RWPE2 (cell line): ENCODE measurements at regions not wholly inside any gene's neighbourhood (a gene's known extent, or its start where the extent isn't known, plus 50 kb on each side); places are given as distances from the start of the nearest gene placed in this dataset.

Source experiments
- ATAC-seq: fragments of 200-7000 bp; cut with Tn5 transposase; 3 replicates; pipeline ENCODE4 v1.9.1; 2021; ENCODE audit warnings: low read depth
- DNase-seq: peaks from one replicate; pipeline ENCODE4 v3.0.0-alpha.2; 2020; ENCODE audit warnings: low spot score
- H3K27ac ChIP-seq: fragments of 450-650 bp; 2 replicates; pipeline ENCODE4 v1.5.1; 2017; ENCODE audit warnings: mild to moderate bottlenecking; ENCODE audit not compliant: poor library complexity, severe bottlenecking
- H3K27me3 ChIP-seq: fragments of 250-450 bp; sonication (Bioruptor Pico); 2 replicates; pipeline ENCODE4 v1.5.1; 2021; ENCODE audit warnings: mild to moderate bottlenecking, moderate library complexity; ENCODE audit not compliant: insufficient read depth, poor library complexity, severe bottlenecking
- H3K36me3 ChIP-seq: fragments of 250-450 bp; sonication (Bioruptor Pico); 2 replicates; pipeline ENCODE4 v1.5.1; 2020; ENCODE audit warnings: low read depth, mild to moderate bottlenecking, moderate library complexity
- H3K4me1 ChIP-seq: fragments of 250-450 bp; sonication (Bioruptor Pico); 2 replicates; pipeline ENCODE4 v1.5.1; 2021; ENCODE audit warnings: mild to moderate bottlenecking, moderate library complexity; ENCODE audit not compliant: insufficient read depth, poor library complexity, severe bottlenecking
- H3K4me3 ChIP-seq: fragments of 250-450 bp; sonication (Bioruptor Pico); 2 replicates; pipeline ENCODE4 v1.5.1; 2021; ENCODE audit warnings: mild to moderate bottlenecking, moderate library complexity; ENCODE audit not compliant: severe bottlenecking
- H3K9me3 ChIP-seq: fragments of 250-450 bp; sonication (Bioruptor Pico); 2 replicates; pipeline ENCODE4 v1.5.1; 2021; ENCODE audit warnings: mild to moderate bottlenecking, moderate library complexity; ENCODE audit not compliant: severe bottlenecking
- TF ChIP-seq, protein P1 (sequence below): fragments of 450-650 bp; IDR thresholded peaks from one replicate; pipeline ENCODE4 v1.5.1; 2017; ENCODE audit warnings: mild to moderate bottlenecking, moderate library complexity; ENCODE audit not compliant: poor library complexity, severe bottlenecking

DNA sequence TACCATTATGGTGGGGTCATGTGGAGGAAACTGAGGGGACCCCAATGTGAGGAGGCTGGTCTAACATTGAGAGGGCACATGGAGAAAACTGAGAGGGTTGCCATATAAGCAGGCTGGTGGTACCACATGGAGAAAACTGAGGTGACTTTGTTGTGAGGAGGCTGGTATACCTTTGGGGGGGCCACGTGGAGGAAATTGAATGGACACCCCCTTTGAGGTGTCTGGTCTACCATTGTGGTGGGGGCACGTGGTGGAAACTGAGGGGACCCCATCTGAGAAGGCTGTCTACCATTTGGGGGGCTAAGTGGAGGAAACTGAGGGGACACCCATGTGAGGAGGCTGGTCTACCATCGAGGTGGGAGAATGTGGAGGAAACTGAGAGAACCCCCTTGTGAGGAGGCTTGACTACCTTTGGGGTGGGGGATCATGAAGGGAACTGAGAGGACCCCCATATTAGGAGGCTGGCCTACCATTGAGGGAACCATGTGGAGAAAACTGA lies 163.8 kb downstream of the FBLN2 start:
- H3K27me3 ChIP-seq: no peaks in the 10 kb centered on the region
- DNase-seq: peak; percentile 17
- ATAC-seq: no peak
- TF ChIP-seq, protein P1, sequence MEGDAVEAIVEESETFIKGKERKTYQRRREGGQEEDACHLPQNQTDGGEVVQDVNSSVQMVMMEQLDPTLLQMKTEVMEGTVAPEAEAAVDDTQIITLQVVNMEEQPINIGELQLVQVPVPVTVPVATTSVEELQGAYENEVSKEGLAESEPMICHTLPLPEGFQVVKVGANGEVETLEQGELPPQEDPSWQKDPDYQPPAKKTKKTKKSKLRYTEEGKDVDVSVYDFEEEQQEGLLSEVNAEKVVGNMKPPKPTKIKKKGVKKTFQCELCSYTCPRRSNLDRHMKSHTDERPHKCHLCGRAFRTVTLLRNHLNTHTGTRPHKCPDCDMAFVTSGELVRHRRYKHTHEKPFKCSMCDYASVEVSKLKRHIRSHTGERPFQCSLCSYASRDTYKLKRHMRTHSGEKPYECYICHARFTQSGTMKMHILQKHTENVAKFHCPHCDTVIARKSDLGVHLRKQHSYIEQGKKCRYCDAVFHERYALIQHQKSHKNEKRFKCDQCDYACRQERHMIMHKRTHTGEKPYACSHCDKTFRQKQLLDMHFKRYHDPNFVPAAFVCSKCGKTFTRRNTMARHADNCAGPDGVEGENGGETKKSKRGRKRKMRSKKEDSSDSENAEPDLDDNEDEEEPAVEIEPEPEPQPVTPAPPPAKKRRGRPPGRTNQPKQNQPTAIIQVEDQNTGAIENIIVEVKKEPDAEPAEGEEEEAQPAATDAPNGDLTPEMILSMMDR: no peak
- H3K9me3 ChIP-seq: no peaks in the 10 kb centered on the region
- H3K36me3 ChIP-seq: no peaks in the 10 kb centered on the region
- no peaks in the 10 kb centered on the region for H3K4me1 ChIP-seq
- H3K27ac ChIP-seq: no peak overlapping the region
- no peak overlapping the region for H3K4me3 ChIP-seq

DNA sequence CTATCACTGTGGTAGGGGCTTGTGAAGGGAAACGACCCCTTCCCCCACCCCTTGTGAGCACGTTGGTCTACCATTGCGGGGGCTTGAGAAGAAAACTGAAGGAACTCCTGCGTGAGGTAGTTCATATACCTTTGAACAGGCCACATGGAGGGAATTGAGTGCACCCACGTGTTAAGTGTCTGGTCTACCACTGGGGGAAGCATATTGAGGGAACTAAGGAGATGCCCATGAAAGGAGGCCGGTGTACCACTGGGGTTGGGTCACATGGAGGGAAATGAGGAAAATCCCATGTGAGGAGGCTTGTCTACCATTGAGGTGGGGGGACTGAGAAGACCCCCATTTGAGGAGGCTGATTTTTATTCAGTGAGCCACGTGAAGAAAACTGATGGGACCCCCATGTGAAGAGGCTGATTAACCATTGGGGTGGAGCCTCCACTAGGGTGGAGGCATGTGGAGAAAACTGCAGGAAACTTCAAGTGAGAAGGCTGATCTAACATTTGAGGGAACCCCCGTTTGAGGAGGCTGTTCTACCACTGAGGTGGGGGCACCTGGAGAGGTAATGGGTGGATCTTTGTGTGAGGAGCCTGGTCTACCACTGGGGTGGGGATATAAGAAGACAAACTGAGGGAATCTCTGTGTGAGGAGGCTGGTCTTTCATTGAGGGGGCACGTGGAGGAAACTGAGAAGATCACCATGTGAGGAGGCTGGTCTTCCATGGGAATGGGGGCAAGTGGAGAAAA lies 163.2 kb downstream of the FBLN2 start:
- H3K4me3 ChIP-seq: no peak overlapping the region
- H3K27me3 ChIP-seq: no peaks in the 10 kb centered on the region
- H3K36me3 ChIP-seq: no peaks in the 10 kb centered on the region
- H3K9me3 ChIP-seq: no peaks in the 10 kb centered on the region
- ATAC-seq: no peak
- TF ChIP-seq, protein P1: no peak
- no peaks in the 10 kb centered on the region for H3K4me1 ChIP-seq
- DNase-seq: peak; percentile 5
- no peak overlapping the region for H3K27ac ChIP-seq

DNA sequence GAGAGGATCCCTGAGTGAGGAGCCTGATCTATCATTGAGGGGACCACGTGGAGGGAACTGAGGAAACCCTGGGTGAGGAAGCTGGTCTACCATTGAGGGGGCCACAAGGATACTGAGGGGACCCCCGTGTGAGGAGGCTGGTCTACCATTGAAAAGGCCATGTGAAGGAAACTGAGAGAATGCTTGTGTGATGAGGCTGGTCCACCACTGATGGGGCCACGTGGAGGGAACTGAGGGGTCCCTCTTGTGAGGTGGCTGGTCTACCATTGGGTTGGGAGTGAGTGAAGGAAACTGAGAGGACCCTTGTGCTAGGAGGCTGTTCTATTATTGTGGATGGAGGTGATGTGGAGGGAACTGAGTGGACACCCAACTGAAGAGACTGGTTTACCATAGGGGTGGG lies 161.3 kb downstream of the FBLN2 start:
- Histone ChIP-seq H3K36me3 (no peaks in the 10 kb centered on the region), H3K4me3 (no peak overlapping the region), H3K4me1 (no peaks in the 10 kb centered on the region), H3K9me3 (no peaks in the 10 kb centered on the region), H3K27ac (no peak overlapping the region), H3K27me3 (no peaks in the 10 kb centered on the region)
- peak; percentile 10 for DNase-seq
- TF ChIP-seq, protein P1: no peak
- no peak for ATAC-seq

DNA sequence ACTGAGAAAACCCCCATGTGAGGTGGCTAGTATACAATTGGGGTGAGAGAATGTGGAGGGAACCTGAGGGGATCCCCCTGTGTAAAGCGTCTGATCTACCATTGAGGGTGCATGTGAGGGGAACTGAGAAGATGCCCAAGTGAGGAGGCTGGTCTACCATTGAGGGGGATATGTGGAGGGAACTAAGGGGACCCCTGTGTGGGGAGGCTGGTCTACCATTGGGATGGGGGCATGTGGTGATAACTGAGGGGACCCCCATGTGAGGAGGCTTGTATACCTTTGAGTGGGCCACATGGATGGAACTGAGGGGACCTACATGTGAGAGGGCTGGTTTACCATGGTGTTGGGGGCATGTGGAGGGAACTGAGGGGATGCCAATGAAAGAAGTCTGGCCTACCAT lies 160.8 kb downstream of the FBLN2 start:
- TF ChIP-seq, protein P1: no peak
- H3K27me3 ChIP-seq: no peaks in the 10 kb centered on the region
- no peaks in the 10 kb centered on the region for H3K4me1 ChIP-seq
- ATAC-seq (no peak), DNase-seq (peak; percentile 9)
- no peak overlapping the region for H3K27ac ChIP-seq
- H3K36me3 ChIP-seq: no peaks in the 10 kb centered on the region
- H3K9me3 ChIP-seq: no peaks in the 10 kb centered on the region
- H3K4me3 ChIP-seq: no peak overlapping the region
